Choroid plexus epithelial cell (primary cell): ENCODE measurements at regions not wholly inside any gene's neighbourhood (a gene's known extent, or its start where the extent isn't known, plus 50 kb on each side); places are given as distances from the start of the nearest gene placed in this dataset.

Source experiments
- DNase-seq: peaks from one replicate; pipeline ENCODE4 v3.0.0-alpha.2; 2010; ENCODE audit warnings: low read depth
- H3K4me3 ChIP-seq: 2 replicates; pipeline ENCODE4 v1.5.1; 2011; ENCODE audit warnings: low read depth, mild to moderate bottlenecking, control low read depth, low read length, moderate library complexity
- CTCF ChIP-seq: conservative IDR thresholded peaks from 2 replicates; pipeline ENCODE4 v1.5.1; 2011; ENCODE audit warnings: low read depth, mild to moderate bottlenecking, control low read depth, inconsistent platforms, low read length, moderate library complexity

DNA sequence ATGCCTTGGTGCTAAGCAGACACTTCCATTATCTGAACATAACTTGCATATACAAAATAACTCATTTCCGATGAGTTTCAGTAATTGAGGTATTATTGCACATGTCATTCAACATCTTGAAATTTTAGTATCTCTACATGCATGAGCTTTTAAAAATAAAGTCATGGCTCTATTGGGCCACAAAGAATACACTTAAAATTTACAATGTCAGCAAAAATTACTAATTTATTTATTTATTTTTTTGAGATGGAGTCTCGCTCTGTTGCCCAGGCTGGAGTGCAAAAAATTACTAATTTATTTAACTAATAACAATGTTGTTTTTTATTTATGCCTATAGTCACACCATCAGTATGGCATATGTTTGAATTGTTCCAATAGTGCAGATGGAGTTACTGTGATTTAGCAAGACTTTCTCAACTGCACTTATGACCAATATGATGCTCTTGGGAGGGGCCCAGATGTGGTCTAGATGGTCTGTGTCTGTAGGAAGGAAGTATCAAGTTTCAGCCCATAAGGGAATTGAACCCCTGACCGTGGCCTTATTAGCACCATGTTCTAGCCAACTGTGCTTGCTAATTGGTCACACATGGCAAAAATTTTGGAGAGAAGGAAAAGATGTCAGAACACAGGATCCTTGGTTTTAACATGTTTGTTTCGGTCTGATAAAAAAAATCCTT lies 370.7 kb upstream of the TSHZ2 start:
- H3K4me3 ChIP-seq: no peak overlapping the region
- no peak for TF ChIP-seq CTCF
- DNase-seq: no peak

GRCh38 chr20:52596256-52596655 lies 375.9 kb upstream of the TSHZ2 start:
- no peak for TF ChIP-seq CTCF
- no peak overlapping the region for H3K4me3 ChIP-seq
- no peak for DNase-seq

DNA sequence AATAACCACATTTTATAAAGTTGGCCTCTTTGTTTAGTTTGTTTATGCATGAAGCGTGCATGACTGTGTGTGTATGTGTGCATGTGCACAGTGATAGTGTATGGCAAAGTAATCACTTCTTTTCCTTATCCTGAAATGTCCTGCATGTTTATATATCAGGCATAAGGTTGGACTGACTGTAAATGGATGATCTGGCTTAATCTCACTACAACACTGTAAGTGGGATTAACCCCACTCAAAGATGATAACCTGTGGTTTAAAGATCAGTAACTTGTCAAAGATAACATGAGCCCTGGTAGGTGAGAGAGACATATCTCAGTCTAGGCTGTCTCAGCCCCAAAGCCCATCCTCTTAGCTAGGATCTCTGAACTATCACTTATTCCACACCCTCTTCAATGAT lies 376.6 kb upstream of the TSHZ2 start:
- no peak for DNase-seq
- H3K4me3 ChIP-seq: no peak overlapping the region
- TF ChIP-seq CTCF: no peak

DNA sequence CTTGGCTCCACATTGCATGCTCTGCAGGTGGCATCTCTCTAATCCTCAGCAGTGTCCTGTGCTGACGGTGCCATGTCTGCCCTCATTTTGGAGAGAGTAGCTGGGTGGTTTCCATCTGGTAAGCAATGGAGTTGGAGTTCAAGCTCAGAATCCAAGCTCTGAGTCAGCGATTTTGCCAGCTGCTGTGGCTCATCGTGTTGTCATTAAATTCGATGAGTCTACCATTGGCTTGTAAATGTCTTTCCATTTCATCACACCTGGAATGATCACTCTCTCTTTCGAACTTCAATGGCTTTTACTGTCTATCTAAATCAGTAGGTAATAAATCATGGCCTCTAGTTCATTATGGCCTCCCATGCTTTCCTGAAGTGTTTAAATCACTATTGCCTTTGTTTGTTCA lies 378.5 kb upstream of the TSHZ2 start:
- no peak overlapping the region for H3K4me3 ChIP-seq
- DNase-seq: no peak
- no peak for TF ChIP-seq CTCF

GRCh38 chr20:52592567-52592966 lies 379.6 kb upstream of the TSHZ2 start:
- no peak for TF ChIP-seq CTCF
- no peak for DNase-seq
- H3K4me3 ChIP-seq: no peak overlapping the region

DNA sequence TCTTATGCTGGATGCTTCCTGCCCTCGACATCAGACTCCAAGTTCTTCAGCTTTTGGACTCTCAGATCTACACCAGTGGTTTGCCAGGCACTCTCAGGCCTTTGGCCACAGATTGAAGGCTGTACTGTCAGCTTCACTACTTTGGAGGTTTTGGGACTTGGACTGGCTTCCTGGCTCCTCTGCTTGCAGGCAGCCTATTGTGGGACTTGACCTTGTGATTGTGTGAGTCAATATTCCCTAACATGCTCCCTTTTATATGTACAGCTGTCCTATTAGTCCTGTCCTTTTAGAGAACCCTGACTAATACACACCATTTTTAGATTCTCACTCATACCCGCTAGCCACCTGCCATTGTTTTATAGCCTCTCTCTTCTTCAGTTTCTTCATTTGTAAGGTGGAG lies 382.1 kb upstream of the TSHZ2 start:
- no peak for TF ChIP-seq CTCF
- no peak for DNase-seq
- H3K4me3 ChIP-seq: no peak overlapping the region

DNA sequence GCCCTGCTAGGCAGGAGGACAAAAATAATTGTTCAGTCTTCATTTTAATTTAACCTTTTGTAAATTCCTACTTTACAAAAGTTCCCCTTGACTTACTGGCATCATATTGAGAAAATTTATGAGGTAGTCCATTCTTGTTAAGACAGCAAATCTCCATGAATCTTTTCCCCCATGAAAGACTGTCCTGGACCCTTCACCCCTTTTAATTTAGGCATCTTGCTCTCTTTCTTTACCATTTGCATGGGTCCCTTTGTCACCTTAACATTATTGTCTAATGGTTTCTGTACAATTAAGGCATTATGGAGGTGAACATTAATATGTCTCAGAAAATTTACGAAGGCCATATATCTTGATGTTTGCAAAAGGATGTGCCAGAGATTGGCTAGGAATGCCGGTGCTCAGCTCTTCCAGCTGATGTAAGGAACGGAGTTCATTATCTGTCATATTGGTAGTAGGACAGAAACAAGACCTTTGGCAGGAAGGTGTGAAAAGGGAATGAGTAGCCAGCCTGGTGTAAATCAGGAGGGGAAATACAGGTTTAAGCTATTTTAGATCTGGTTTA lies 382.8 kb upstream of the TSHZ2 start:
- no peak for TF ChIP-seq CTCF
- H3K4me3 ChIP-seq: no peak overlapping the region
- no peak for DNase-seq
